Ovary (tissue), 7 donors: ENCODE measurements at regions not wholly inside any gene's neighbourhood (a gene's known extent, or its start where the extent isn't known, plus 50 kb on each side); places are given as distances from the start of the nearest gene placed in this dataset.

ENCODE experiments used
- DNase-seq, 5 donors: peaks; one replicate each; pipeline ENCODE4 v3.0.0-alpha.2; 2019 to 2020
- H3K27ac ChIP-seq, 2 donors: fragments of 200-600 bp; one replicate each; pipeline versions ENCODE4 v1.5.1 to v1.8.0; 2019 to 2022
- H3K27me3 ChIP-seq: fragments of 200-600 bp; one replicate; pipeline ENCODE4 v1.8.0; 2022
- H3K36me3 ChIP-seq: fragments of 200-600 bp; sonication (generic); one replicate; pipeline ENCODE4 v1.5.1; 2019
- H3K4me1 ChIP-seq: one replicate; pipeline ENCODE4 v1.8.1; 2013; ENCODE audit warnings: mild to moderate bottlenecking, moderate library complexity; ENCODE audit not compliant: insufficient read depth
- H3K4me3 ChIP-seq: fragments of 200-600 bp; sonication (generic); one replicate; pipeline ENCODE4 v1.5.1; 2017
- H3K9me3 ChIP-seq, 2 donors: fragments of 200-600 bp in 1 of 2; sonication (generic) in 1 of 2; one replicate each; pipeline versions ENCODE4 v1.5.1 to v1.8.1; 2013 to 2019; ENCODE audit warnings: mild to moderate bottlenecking in 1 of 2, moderate library complexity in 1 of 2
- CTCF ChIP-seq, 3 donors: fragments of 450-650 bp in 2 of 3; fragments of 200-600 bp in 1 of 3; IDR thresholded peaks; one replicate each; pipeline versions ENCODE4 v1.5.1 to v1.8.0; 2016 to 2022; ENCODE audit warnings: antibody characterized with exemption in 3 of 3, mild to moderate bottlenecking in 1 of 3
- EP300 ChIP-seq: sonication (generic); formaldehyde crosslinking; IDR thresholded peaks from one replicate; pipeline ENCODE4 v1.6.1; 2017; ENCODE audit warnings: antibody characterized with exemption
- POLR2A ChIP-seq: fragments of 450-650 bp; IDR thresholded peaks from one replicate; pipeline ENCODE4 v1.6.1; 2017; ENCODE audit warnings: antibody characterized with exemption, mild to moderate bottlenecking, moderate library complexity
- WGBS, 3 donors: extraction: QIAGEN DNeasy Blood & Tissue Kit in 1 of 3; methylation state at CpG; one replicate each; pipeline versions ENCODE4 v1.1.5 to v1.1.7; 2013 to 2017; 5-methylcytosine and 5-hydroxymethylcytosine counted together
- intact Hi-C, 4 donors: fragments of 100-400 bp; cut with DNase I; formaldehyde crosslinking; loops; one replicate each; pipeline versions ENCODE4 v1.11.0 to v1.15.1; 2022 to 2023
- donor health status: DM: no; HTN: no; CAD: no; lungs with moderate emphysema.
- donor health status: DM: no; HTN: no; CAD: no.
- donor health status: Bipolar disorder and iron deficiency.
- donor health status: DM: no; HTN: no; CAD: no.
- donor health status: DM: yes; HTN: yes; CAD: no.

- no peak for TF ChIP-seq EP300
- TF ChIP-seq CTCF (IDR thresholded peaks at IDR 0.05): no peak
- no peak for TF ChIP-seq POLR2A
- Histone ChIP-seq H3K27ac (no peak overlapping the region), H3K4me3 (no peak overlapping the region), H3K36me3 (no peaks in the 10 kb centered on the region), H3K4me1 (no peaks in the 10 kb centered on the region), H3K27me3 (no peaks in the 10 kb centered on the region), H3K9me3 (no peaks in the 10 kb centered on the region)
- WGBS, 3 donors: 46 to 63% (median 60%) methylated on average over 8 of the region's 8 CpGs
- DNase-seq: no peak
- intact Hi-C loops: no loop called here
These were observed 202.6 kb upstream of the LEF1 start for GRCh38 chr4:108371282-108371681.

- intact Hi-C loops: no loop called here
- 25 to 30% (median 27%) methylated on average over 21 of the region's 21 CpGs for WGBS, 3 donors
- Histone ChIP-seq H3K9me3 (no peaks in the 10 kb centered on the region), H3K27ac (no peak overlapping the region), H3K27me3 (no peaks in the 10 kb centered on the region), H3K36me3 (no peaks in the 10 kb centered on the region), H3K4me1 (no peaks in the 10 kb centered on the region), H3K4me3 (no peak overlapping the region)
- no peak for DNase-seq
- TF ChIP-seq EP300: no peak
- no peak for TF ChIP-seq CTCF (IDR thresholded peaks at IDR 0.05)
- TF ChIP-seq POLR2A: no peak
These were observed 201.8 kb upstream of the LEF1 start for GRCh38 chr4:108370291-108371141.

DNA sequence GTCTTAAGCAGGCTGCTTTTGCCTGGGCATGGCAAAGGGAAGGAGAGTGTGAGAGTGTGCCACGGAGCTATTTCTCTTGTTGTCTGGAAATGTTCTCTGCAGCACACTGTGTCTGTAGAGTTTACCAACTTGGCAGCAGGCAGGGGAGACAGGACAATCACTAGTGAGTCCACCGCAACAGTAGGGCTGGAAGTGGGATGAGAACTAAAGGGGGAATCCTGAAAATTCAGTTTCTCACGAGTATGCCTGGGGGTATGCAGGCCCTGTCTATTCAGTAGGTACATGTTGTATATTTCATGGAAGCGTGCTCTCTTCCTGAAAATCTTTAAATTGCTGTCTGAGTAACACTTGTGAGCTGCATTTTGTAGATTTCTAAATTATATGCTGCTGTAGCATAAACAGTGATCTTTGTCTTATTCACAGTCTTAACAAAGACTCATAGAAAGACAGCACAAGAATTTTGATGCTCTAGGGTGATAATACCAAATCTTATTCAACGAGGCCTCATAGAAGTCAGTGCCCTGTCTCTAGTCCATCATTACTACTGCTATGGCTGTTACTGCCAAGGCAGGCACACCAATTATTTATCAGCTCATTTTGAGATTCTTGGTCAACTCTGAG, 200.4 kb upstream of the LEF1 start:
- Histone ChIP-seq H3K4me3 (no peak overlapping the region), H3K4me1 (no peaks in the 10 kb centered on the region), H3K27ac (no peak overlapping the region), H3K27me3 (no peaks in the 10 kb centered on the region), H3K36me3 (no peaks in the 10 kb centered on the region), H3K9me3 (no peaks in the 10 kb centered on the region)
- DNase-seq: no peak
- TF ChIP-seq EP300: no peak
- TF ChIP-seq CTCF (IDR thresholded peaks at IDR 0.05): no peak
- no peak for TF ChIP-seq POLR2A
- WGBS, 3 donors: 86 to 87% (median 86%) methylated on average over 5 of the region's 5 CpGs
- intact Hi-C loops: no loop called here

DNA sequence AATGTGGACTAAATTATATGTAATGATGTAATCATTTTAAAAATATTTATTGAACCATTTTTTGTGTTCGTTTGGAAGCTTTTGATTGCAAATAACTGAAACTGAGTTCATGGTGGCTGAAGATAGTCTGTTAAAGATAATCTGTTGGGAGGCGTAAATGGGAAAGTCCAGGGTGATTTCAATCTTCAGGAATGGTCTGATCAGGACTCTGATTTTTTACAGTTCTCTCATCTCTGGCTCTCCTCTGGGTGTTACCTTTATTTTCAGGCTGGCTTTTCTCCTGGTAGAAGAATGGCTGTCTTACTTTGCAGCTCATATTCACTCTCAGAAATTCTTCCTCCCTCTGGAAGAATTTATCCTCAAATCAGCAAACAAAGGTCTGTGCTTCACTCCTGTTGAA, 199.0 kb upstream of the LEF1 start:
- DNase-seq: no peak
- Histone ChIP-seq H3K9me3 (no peaks in the 10 kb centered on the region), H3K27me3 (no peaks in the 10 kb centered on the region), H3K4me1 (no peaks in the 10 kb centered on the region), H3K36me3 (no peaks in the 10 kb centered on the region), H3K27ac (no peak overlapping the region), H3K4me3 (no peak overlapping the region)
- 64 to 73% (median 71%) methylated on average over 2 of the region's 2 CpGs for WGBS, 3 donors
- TF ChIP-seq CTCF (IDR thresholded peaks at IDR 0.05) (no peak), EP300 (no peak), POLR2A (no peak)
- intact Hi-C loops: no loop called here
